Panc1 (cell line): ENCODE measurements at regions not wholly inside any gene's neighbourhood (a gene's known extent, or its start where the extent isn't known, plus 50 kb on each side); places are given as distances from the start of the nearest gene placed in this dataset.

ENCODE experiments used
- CTCF ChIP-seq: fragments of 450-650 bp; IDR thresholded peaks from 2 replicates; pipeline ENCODE4 v1.5.1; 2017; ENCODE audit warnings: mild to moderate bottlenecking
- POLR2AphosphoS5 ChIP-seq: IDR thresholded peaks from 2 replicates; pipeline ENCODE4 v1.6.1; 2012; ENCODE audit warnings: mild to moderate bottlenecking, low read depth, low read length, moderate library complexity
- TCF7L2 ChIP-seq: IDR thresholded peaks from 2 replicates; pipeline ENCODE4 v1.6.1; 2011; ENCODE audit warnings: mild to moderate bottlenecking, low read depth, low read length, inconsistent platforms
- TF ChIP-seq, protein P1 (sequence below), 2 experiments: IDR thresholded peaks; 2 replicates each; pipeline ENCODE4 v1.6.1; 2011 to 2012; ENCODE audit warnings: low read depth in 2 of 2, control low read depth in 1 of 2, low read length in 1 of 2, mild to moderate bottlenecking in 1 of 2, moderate library complexity in 1 of 2; ENCODE audit not compliant: insufficient read depth in 1 of 2

DNA sequence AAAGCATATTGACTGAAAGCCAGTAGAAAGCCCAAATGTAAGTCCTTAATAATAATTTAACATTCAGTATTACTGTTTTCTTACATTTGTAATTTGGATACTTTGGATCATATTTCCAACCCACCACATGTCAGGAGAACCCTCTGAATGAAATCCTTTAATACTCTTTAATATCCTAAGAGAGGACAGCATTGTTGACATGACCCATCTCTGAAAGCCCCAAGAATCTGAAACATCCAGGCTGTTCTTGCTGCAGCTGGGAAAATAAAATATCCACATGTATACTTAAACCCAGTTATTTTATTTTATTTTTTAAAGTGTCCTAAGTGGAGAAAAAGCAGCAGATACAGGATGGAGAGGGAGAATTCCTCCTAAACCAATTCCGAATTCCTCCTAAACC, 130.8 kb upstream of the RIPOR2 start:
- TF ChIP-seq CTCF: no peak
- no peak for TF ChIP-seq POLR2AphosphoS5
- TF ChIP-seq, protein P1, sequence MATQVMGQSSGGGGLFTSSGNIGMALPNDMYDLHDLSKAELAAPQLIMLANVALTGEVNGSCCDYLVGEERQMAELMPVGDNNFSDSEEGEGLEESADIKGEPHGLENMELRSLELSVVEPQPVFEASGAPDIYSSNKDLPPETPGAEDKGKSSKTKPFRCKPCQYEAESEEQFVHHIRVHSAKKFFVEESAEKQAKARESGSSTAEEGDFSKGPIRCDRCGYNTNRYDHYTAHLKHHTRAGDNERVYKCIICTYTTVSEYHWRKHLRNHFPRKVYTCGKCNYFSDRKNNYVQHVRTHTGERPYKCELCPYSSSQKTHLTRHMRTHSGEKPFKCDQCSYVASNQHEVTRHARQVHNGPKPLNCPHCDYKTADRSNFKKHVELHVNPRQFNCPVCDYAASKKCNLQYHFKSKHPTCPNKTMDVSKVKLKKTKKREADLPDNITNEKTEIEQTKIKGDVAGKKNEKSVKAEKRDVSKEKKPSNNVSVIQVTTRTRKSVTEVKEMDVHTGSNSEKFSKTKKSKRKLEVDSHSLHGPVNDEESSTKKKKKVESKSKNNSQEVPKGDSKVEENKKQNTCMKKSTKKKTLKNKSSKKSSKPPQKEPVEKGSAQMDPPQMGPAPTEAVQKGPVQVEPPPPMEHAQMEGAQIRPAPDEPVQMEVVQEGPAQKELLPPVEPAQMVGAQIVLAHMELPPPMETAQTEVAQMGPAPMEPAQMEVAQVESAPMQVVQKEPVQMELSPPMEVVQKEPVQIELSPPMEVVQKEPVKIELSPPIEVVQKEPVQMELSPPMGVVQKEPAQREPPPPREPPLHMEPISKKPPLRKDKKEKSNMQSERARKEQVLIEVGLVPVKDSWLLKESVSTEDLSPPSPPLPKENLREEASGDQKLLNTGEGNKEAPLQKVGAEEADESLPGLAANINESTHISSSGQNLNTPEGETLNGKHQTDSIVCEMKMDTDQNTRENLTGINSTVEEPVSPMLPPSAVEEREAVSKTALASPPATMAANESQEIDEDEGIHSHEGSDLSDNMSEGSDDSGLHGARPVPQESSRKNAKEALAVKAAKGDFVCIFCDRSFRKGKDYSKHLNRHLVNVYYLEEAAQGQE (IDR thresholded peaks at IDR 0.05; ENCODE audit: insufficient read depth in 1 of 2, low read depth in 2 of 2, low read length in 1 of 2): no peak
- no peak for TF ChIP-seq TCF7L2
